Tibial nerve (tissue), 4 donors: ENCODE measurements at regions not wholly inside any gene's neighbourhood (a gene's known extent, or its start where the extent isn't known, plus 50 kb on each side); places are given as distances from the start of the nearest gene placed in this dataset.

ENCODE experiments used
- DNase-seq, 2 donors: peaks; one replicate each; pipeline ENCODE4 v3.0.0-alpha.2; 2019; ENCODE audit warnings: low spot score in 2 of 2
- H3K27ac ChIP-seq, 4 donors: fragments of 200-600 bp; sonication (generic) in 3 of 4; one replicate each; pipeline ENCODE4 v1.5.1; 2017 to 2019; ENCODE audit warnings: mild to moderate bottlenecking in 1 of 4
- H3K27me3 ChIP-seq, 2 donors: fragments of 200-600 bp; sonication (generic) in 1 of 2; one replicate each; pipeline versions ENCODE4 v1.5.1 to v1.6.0; 2017 to 2019
- H3K36me3 ChIP-seq, 3 donors: fragments of 200-600 bp; sonication (generic); one replicate each; pipeline ENCODE4 v1.5.1; 2018 to 2019
- H3K4me1 ChIP-seq, 4 donors: fragments of 200-600 bp; sonication (generic) in 3 of 4; one replicate each; pipeline ENCODE4 v1.5.1; 2017 to 2019
- H3K4me3 ChIP-seq, 4 donors: fragments of 200-600 bp; sonication (generic) in 3 of 4; one replicate each; pipeline ENCODE4 v1.5.1; 2017 to 2019; ENCODE audit warnings: mild to moderate bottlenecking in 1 of 4, moderate library complexity in 1 of 4
- H3K9me3 ChIP-seq, 4 donors: fragments of 200-600 bp; sonication (generic) in 3 of 4; one replicate each; pipeline ENCODE4 v1.5.1; 2017 to 2019
- CTCF ChIP-seq, 5 experiments: fragments of 200-600 bp in 3 of 5; fragments of 450-650 bp in 2 of 5; sonication (generic) in 3 of 5; IDR thresholded peaks; one replicate each; pipeline ENCODE4 v1.5.1; 2016 to 2019; ENCODE audit warnings: antibody characterized with exemption in 5 of 5, mild to moderate bottlenecking in 3 of 5, moderate library complexity in 2 of 5
- EP300 ChIP-seq, 2 donors: sonication (generic); formaldehyde crosslinking; IDR thresholded peaks; one replicate each; pipeline ENCODE4 v1.6.1; 2017; ENCODE audit warnings: antibody characterized with exemption in 2 of 2, mild to moderate bottlenecking in 1 of 2
- POLR2A ChIP-seq, 2 donors: fragments of 450-650 bp; IDR thresholded peaks; one replicate each; pipeline ENCODE4 v1.6.1; 2017; ENCODE audit warnings: antibody characterized with exemption in 2 of 2, mild to moderate bottlenecking in 2 of 2, moderate library complexity in 2 of 2
- WGBS, 2 donors: methylation state at CpG; one replicate each; pipeline ENCODE4 v1.1.5; 2018; 5-methylcytosine and 5-hydroxymethylcytosine counted together

- Histone ChIP-seq H3K27me3 (no peaks in the 10 kb centered on the region), H3K4me1 (peaks cover 0 to 10% (median 0%) of the 10 kb centered on the region in 4 donors), H3K36me3 (no peaks in the 10 kb centered on the region), H3K27ac (no peak overlapping the region), H3K9me3 (no peaks in the 10 kb centered on the region), H3K4me3 (no peak overlapping the region)
- WGBS, 2 donors = 33% methylated on average over 3 of the region's 3 CpGs; no CpG with 5 or more reads in 1 of the 2 donors
- TF ChIP-seq CTCF (IDR thresholded peaks at IDR 0.05) (no peak), EP300 (IDR thresholded peaks at IDR 0.05) (no peak), POLR2A (IDR thresholded peaks at IDR 0.05) (no peak)
- no peak for DNase-seq
These were observed 166.1 kb downstream of the KDM5D start for GRCh38 chrY:19578281-19578874.

- TF ChIP-seq POLR2A (IDR thresholded peaks at IDR 0.05) = no peak
- no peak for TF ChIP-seq EP300 (IDR thresholded peaks at IDR 0.05)
- no peak for TF ChIP-seq CTCF (IDR thresholded peaks at IDR 0.05)
- Histone ChIP-seq H3K4me1 (peaks cover 0 to 10% (median 0%) of the 10 kb centered on the region in 4 donors), H3K9me3 (no peaks in the 10 kb centered on the region), H3K36me3 (no peaks in the 10 kb centered on the region), H3K27me3 (no peaks in the 10 kb centered on the region), H3K27ac (no peak overlapping the region), H3K4me3 (no peak overlapping the region)
- WGBS, 2 donors = 94% methylated on average over 5 of the region's 6 CpGs; no CpG with 5 or more reads in 1 of the 2 donors
- no peak for DNase-seq
These were observed 167.3 kb downstream of the KDM5D start for GRCh38 chrY:19577250-19577649.

DNA sequence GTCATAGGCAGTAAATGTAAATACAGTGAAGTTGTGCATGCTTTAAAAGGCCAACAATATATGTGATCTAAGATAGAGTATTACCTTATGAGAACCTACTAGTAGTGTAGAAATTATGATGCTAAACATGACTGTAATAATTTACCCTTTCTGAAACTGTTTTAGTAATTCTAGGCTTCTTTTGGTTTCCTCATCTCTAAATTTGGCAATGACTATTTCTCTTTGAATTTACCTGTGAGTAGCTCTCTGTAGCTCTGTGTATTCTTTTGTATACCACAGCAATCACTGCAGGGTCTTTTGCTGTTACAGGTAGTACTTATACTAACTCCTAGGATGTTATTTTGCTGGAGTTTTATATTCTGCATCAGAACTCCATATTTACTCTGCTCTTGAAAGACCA, 169.6 kb downstream of the KDM5D start:
- Histone ChIP-seq H3K36me3 (no peaks in the 10 kb centered on the region), H3K4me1 (peaks cover 0 to 10% (median 0%) of the 10 kb centered on the region in 4 donors), H3K27me3 (no peaks in the 10 kb centered on the region), H3K27ac (no peak overlapping the region), H3K9me3 (no peaks in the 10 kb centered on the region), H3K4me3 (no peak overlapping the region)
- TF ChIP-seq EP300 (IDR thresholded peaks at IDR 0.05) (no peak), POLR2A (IDR thresholded peaks at IDR 0.05) (no peak), CTCF (IDR thresholded peaks at IDR 0.05) (no peak)
- no peak for DNase-seq

DNA sequence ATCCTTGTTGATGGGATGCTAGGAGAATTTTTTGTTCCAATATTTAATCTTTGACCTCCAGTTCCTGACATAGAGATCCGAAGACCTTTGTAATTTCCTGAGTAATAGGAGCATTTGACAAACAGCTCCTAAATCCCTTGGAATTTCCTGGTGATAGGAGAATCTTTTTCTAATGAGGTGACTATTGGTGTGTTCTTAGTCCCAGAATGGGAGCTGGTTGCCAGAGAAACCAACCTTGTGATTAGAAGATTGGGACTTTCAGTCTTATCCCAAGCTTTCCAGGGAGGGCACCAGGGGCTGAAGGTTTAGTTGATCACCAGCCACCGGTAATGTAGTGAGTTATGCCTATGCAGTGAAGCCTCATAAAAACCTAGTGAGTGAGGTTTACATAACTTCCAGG, 170.9 kb downstream of the KDM5D start:
- Histone ChIP-seq H3K36me3 (no peaks in the 10 kb centered on the region), H3K4me3 (no peak overlapping the region), H3K27me3 (no peaks in the 10 kb centered on the region), H3K4me1 (peaks cover 0 to 7% (median 0%) of the 10 kb centered on the region in 4 donors), H3K9me3 (no peaks in the 10 kb centered on the region), H3K27ac (no peak overlapping the region)
- DNase-seq = no peak
- TF ChIP-seq CTCF (IDR thresholded peaks at IDR 0.05) (no peak), EP300 (IDR thresholded peaks at IDR 0.05) (no peak), POLR2A (IDR thresholded peaks at IDR 0.05) (no peak)
- WGBS, 2 donors = 93% methylated on average over 2 of the region's 2 CpGs; no CpG with 5 or more reads in 1 of the 2 donors

GRCh38 chrY:19570999-19571398, 173.5 kb downstream of the KDM5D start:
- Histone ChIP-seq H3K36me3 (no peaks in the 10 kb centered on the region), H3K27ac (no peak overlapping the region), H3K4me3 (no peak overlapping the region), H3K27me3 (no peaks in the 10 kb centered on the region), H3K9me3 (no peaks in the 10 kb centered on the region), H3K4me1 (peaks cover 0 to 6% (median 0%) of the 10 kb centered on the region in 4 donors)
- no peak for DNase-seq
- 94% methylated on average over 2 of the region's 2 CpGs; no CpG with 5 or more reads in 1 of the 2 donors for WGBS, 2 donors
- no peak for TF ChIP-seq POLR2A (IDR thresholded peaks at IDR 0.05)
- no peak for TF ChIP-seq CTCF (IDR thresholded peaks at IDR 0.05)
- TF ChIP-seq EP300 (IDR thresholded peaks at IDR 0.05) = no peak
